Activated naive CD4-positive, alpha-beta T cell treated with anti-CD3 and anti-CD28 coated beads, Interleukin-2, amount 50 U/mL, for 72 hours (primary cell): ENCODE measurements at regions not wholly inside any gene's neighbourhood (a gene's known extent, or its start where the extent isn't known, plus 50 kb on each side); places are given as distances from the start of the nearest gene placed in this dataset.
"Not testable (repeated sequence)": the region's sequence is repeated elsewhere in the genome, so short reads cannot be mapped to it uniquely, and the experiment has no call there.

Source experiments
- ATAC-seq, 2 donors: fragments of 150-1000 bp; cut with Tn5 transposase; 2 replicates each; pipeline ENCODE4 v1.10.0; 2021; ENCODE audit warnings: mild to moderate bottlenecking in 2 of 2, moderate library complexity in 2 of 2
- DNase-seq, 2 donors: peaks; one replicate each; pipeline ENCODE4 v3.0.0; 2021 to 2022; ENCODE audit warnings: low spot score in 2 of 2
- H3K27ac Mint-ChIP-seq, 2 donors: one replicate each; pipeline ENCODE4 v1.8.0; 2022; ENCODE audit warnings: mild to moderate bottlenecking in 2 of 2, mixed read lengths in 2 of 2
- H3K36me3 Mint-ChIP-seq, 2 donors: one replicate each; pipeline ENCODE4 v1.8.0; 2022; ENCODE audit warnings: mixed read lengths in 2 of 2
- H3K9me3 Mint-ChIP-seq, 2 donors: one replicate each; pipeline ENCODE4 v1.8.0; 2022; ENCODE audit warnings: mixed read lengths in 2 of 2

DNA sequence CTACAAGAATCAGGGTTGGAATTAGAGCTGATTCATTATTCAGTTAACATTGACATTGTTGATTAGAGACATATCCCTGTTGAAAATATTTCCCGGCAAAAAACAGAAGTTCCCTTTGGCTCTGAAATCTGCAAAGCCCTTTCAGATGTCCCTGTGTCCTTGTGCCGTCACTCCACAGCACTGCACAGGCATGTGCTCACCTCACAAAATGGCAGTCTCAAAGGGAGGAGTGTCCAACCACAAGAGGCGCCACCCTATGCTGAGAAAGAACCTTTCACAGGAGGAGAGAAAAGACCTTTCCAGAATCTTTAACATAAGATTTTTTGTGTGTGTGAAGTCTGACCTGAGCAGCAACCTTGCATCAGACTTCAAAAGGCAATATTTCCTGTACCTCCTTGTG, 112.8 kb upstream of the PRSS3 start:
- DNase-seq: no peak
- Mint-ChIP-seq H3K27ac (no peak overlapping the region), H3K9me3 (no peaks in the 10 kb centered on the region), H3K36me3 (no peaks in the 10 kb centered on the region)
- no peak for ATAC-seq

DNA sequence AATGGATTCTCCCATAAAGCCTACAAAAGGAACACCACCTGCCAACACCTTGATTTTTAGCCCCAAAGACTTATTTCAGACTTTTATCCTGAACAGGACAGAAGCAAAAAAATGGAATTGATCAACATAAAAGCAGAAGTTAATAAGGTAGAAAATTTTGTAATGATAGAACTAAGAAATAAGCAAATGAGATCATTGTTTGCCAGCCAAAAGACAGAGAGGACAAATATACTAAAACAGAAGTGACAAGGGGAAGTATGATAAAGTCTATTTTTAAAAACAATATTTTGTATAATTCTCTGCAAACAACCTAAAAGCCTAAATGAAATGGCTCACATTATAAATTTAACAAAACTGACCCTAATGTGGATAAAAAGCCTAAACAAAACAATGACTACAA, 110.5 kb upstream of the PRSS3 start:
- no peak overlapping the region for H3K27ac Mint-ChIP-seq
- H3K36me3 Mint-ChIP-seq: no peaks in the 10 kb centered on the region
- no peaks in the 10 kb centered on the region for H3K9me3 Mint-ChIP-seq
- ATAC-seq (no peak), DNase-seq (no peak)

DNA sequence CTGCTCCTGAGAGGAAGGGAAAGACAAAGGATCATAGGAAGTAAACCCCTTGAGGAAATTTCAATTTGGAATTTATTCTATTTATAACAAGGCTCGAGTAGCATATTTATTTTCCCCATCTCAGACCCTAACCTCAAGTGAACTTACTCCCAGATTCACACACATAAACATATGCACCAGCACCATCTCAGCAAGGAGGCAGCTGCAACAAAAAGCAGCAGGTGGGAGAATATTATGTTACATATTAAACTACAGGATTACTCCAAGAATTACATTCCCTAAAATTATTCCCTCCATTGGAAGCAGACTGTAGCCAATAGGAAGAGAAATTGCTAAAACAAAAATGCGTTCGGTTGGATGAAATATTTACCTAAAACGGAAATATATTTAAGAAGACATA, 108.4 kb upstream of the PRSS3 start:
- H3K36me3 Mint-ChIP-seq: no peaks in the 10 kb centered on the region
- no peaks in the 10 kb centered on the region for H3K9me3 Mint-ChIP-seq
- DNase-seq (no peak), ATAC-seq (no peak)
- H3K27ac Mint-ChIP-seq: no peak overlapping the region

DNA sequence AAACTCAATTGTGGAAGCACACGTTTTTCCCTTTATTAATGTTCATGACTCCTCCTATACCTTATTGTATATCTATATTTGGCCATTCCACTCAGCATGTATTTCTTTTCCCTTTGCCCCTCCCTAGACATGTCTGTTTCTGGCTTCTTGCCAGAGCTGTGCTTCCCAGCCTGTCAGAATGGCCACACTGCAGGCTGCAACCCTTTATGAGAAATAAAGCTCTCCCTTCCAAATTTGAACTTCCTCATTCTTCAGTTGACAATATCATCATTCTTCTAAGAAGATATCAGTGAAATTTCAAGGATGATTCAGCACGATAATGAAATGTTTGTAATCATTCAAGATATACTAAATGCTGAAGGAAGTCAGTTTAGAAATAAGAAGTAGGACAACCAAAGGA, 107.6 kb upstream of the PRSS3 start:
- DNase-seq (no peak), ATAC-seq (no peak)
- H3K36me3 Mint-ChIP-seq: no peaks in the 10 kb centered on the region
- no peaks in the 10 kb centered on the region for H3K9me3 Mint-ChIP-seq
- no peak overlapping the region for H3K27ac Mint-ChIP-seq

DNA sequence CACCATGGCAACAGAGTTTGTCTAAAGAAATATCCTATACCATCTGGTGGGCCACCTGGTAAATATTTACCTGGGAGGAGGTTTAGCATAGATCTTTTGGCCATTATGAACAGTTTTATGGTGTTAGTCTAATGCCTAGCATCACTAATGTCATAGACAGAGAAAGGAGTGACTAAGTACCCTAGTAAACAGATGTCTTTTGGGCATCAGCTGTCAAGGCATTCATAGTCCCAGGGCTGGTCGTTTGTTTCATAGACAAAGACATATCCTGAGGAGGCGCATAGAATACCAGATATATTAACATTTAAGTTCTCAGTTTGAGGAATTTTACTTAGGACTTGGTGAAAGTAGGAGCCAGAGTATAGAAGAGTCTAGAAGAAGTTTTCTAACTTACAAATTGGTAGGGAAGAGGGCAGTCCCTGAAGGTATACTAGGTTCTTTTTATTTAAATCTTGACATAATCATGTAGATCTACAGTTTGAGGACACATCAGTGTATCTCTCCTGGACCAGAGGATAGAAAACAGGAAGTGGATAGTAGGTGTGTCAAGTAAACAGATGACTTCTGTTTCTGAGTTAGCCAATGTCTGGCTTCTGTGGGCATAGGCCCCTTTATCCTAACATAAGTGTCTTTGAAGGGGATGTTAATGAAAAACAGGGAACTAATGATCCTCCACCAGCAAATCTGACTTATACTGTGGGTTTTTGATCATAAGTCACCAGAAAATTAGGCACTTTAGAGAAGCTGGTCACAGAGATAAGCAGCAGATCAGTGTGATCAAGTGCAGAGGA, 105.0 kb upstream of the PRSS3 start:
- Mint-ChIP-seq H3K27ac (no peak overlapping the region), H3K36me3 (no peaks in the 10 kb centered on the region), H3K9me3 (no peaks in the 10 kb centered on the region)
- DNase-seq: no peak
- no peak for ATAC-seq

DNA sequence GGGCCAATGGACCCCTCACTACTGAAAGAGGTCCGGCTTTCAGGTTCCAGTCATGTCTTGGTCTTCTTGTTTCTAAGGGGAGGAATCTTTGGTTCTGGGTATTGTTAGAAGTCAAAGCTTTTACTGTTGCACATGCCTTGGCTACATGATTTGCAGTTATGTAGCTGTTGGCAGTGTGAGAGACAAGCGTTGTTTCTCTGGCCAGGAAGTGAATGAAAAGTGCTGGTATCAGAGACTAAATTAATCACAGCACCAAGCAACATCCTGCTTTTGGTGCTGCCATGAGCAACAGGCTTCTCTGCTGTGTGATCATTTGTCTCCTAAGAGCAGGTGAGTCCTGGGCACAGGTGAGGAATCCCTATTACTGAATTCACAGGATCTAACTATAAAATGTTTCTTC, 100.1 kb upstream of the PRSS3 start:
- H3K36me3 Mint-ChIP-seq: no peaks in the 10 kb centered on the region
- no peak for ATAC-seq
- H3K9me3 Mint-ChIP-seq: no peaks in the 10 kb centered on the region
- no peak overlapping the region for H3K27ac Mint-ChIP-seq
- no peak for DNase-seq

DNA sequence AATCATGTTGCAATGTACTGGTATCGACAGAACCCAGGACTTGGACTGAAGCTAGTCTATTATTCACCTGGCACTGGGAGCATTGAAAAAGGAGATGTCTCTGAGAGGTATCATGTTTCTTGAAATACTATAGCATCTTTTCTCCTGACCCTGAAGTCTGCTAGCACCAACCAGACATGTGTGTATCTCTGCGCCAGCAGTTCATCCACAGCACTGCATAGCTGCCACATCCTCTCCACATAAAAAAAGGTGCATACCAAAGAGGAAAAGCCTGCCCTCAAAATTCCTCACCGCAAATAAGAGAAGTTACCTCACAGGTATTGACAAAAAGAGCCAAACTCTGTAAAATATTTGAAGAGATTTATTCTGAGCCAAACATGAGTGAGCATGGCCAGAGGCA, 99.5 kb upstream of the PRSS3 start:
- H3K36me3 Mint-ChIP-seq: no peaks in the 10 kb centered on the region
- H3K9me3 Mint-ChIP-seq: no peaks in the 10 kb centered on the region
- ATAC-seq (no peak), DNase-seq (no peak)
- H3K27ac Mint-ChIP-seq: no peak overlapping the region

DNA sequence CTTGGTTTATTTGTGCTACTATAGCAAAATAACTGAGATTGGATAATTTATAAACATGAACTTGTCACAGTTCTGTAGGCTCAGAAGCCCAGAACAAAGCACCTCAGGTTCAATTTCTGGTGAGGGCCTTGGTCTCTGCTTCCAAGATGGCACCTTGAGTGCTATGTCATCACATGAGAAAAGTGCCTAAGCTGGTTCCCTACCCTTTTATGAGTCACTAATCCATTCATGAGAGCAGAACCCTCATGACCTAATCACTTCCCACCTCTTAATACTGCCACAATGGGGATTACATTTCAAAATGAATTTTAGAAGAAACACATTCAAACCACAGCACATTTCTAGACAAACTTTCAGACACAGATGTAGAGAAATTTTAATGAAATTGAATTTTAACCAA, 98.2 kb upstream of the PRSS3 start:
- ATAC-seq (no peak), DNase-seq (no peak)
- no peaks in the 10 kb centered on the region for H3K9me3 Mint-ChIP-seq
- H3K36me3 Mint-ChIP-seq: no peaks in the 10 kb centered on the region
- no peak overlapping the region for H3K27ac Mint-ChIP-seq

DNA sequence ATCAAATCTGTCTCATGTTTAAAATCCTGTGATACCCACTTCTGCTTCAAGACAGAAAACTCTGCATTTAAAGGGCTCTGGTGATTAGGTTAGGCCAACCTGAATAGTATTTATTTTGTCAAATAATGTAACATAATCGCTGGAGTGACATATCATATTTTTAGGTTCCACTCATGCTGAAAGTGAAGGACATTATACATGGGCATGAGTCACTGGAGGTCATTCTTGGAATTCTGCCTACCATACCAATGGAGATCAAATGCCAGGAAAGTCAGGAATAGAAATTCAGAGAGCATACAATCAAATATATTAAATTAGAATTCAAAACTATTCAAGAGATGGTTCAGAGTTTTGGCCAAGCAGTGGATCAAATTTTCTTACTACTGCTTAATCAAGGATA, 97.1 kb upstream of the PRSS3 start:
- Mint-ChIP-seq H3K36me3 (no peaks in the 10 kb centered on the region), H3K9me3 (no peaks in the 10 kb centered on the region), H3K27ac (no peak overlapping the region)
- ATAC-seq: no peak
- no peak for DNase-seq

DNA sequence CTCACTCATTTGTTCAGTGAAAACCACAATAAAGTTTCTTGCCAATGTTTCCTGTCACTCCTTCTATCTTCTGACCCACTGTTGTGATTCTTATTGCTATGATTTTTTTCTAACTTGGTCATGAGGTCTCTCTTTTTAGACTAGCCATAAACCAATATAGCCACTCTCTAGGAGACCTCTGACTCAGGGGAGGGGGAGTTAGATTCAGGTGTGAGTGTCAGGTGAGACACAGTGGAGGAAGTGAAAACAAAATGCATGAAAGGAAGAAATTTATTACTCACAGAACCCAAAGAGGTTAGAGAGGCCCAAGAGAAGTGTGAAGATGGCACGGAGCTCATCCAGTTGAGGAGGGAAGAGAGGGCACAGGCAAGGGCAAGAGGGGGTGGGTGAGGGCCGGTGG, 94.4 kb upstream of the PRSS3 start:
- H3K9me3 Mint-ChIP-seq, DNase-seq, H3K36me3 Mint-ChIP-seq, H3K27ac Mint-ChIP-seq: not testable (repeated sequence)
- peak in 1 of 2 donors; percentile 53 for ATAC-seq

DNA sequence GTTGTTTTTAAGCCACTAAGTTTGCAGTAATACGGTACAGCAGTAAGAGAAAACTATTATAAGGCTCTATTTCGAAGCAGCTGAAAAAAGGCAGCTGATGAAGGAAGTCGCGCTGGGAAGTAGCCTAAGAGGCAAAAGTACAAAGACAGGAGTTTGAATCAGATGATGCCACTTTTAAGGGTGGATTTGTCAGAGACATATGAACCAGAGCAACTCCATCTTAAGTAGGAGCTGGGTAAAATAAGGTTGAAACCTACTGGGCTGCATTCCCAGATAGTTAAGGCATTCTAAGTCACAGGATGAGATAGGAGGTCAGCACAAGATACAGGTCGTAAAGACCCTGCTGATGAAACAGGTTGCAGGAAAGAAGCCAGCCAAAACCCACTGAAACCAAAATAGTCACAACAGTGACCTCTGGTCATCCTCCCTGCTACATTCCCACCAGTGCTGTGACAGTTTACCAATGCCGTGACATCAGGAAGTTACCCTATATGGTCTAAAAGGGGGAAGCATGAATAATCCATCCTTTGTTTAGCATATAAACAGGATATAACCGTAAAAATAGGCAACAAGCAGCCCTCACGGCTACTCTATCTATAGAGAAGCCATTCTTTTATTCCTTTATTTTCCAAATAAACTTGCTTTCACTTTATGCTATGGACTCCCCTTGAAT, 91.8 kb upstream of the PRSS3 start:
- H3K36me3 Mint-ChIP-seq: peaks cover 0 to 6% of the 10 kb centered on the region in 2 donors
- H3K9me3 Mint-ChIP-seq: no peaks in the 10 kb centered on the region
- ATAC-seq (no peak), DNase-seq (no peak)
- H3K27ac Mint-ChIP-seq: no peak overlapping the region

DNA sequence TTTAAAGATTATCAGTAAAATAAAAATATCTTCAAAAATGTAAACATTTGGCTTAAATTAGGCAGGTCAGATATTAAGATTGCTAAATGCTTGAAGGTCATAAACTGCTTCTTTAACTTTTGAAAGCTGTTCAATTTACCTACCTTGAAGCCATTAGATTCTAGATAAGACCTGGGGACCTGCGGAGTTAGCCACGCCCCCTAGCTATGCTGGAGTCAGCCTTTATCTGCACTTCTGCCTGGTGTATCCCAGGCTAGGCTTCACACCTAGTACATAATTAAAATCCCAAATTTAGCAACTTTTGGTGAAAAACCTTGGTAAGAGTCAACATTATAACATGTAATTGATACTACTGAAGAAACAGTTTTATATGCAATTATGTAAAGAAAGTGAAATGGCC, 89.9 kb upstream of the PRSS3 start:
- H3K36me3 Mint-ChIP-seq, H3K27ac Mint-ChIP-seq, ATAC-seq, H3K9me3 Mint-ChIP-seq, DNase-seq: not testable (repeated sequence)

DNA sequence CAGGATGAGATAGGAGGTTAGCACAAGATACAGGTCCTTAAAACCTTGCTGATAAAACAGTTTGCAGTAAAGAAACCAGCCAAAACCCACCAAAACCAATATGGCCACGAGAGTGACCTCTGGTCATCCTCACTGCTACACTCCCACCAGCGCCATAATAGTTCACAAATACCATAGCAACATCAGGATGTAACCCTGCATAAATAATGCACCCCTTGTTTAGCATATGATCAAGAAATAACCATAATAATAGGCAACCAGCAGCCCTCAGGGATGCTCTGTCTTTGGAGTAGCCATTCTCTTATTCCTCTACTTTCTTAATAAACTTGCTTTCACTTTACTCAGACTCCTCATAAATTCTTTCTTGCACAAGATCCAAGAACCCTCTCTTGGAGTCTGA, 86.9 kb upstream of the PRSS3 start:
- H3K36me3 Mint-ChIP-seq: peaks cover 0 to 6% of the 10 kb centered on the region in 2 donors
- no peaks in the 10 kb centered on the region for H3K9me3 Mint-ChIP-seq
- H3K27ac Mint-ChIP-seq: no peak overlapping the region
- no peak for DNase-seq
- no peak for ATAC-seq

DNA sequence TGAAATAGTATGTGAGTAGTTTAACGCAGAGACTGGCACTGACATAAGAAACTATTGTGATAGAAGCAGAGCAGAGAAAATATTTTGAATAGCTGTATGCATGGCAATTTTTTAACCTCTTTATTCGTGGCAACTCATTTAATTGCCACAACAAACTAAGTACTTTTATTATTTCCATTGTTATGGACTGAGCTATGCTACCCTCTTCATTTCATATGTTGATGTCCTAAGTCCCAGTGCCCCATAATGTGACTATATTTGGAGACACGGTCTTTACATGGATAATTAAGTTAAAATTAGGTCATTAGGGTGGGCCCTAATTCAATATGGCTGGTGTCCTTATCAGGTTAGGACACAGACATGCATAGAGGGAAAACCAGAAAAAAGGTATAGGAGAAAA, 86.1 kb upstream of the PRSS3 start:
- peaks cover 0 to 6% of the 10 kb centered on the region in 2 donors for H3K36me3 Mint-ChIP-seq
- no peaks in the 10 kb centered on the region for H3K9me3 Mint-ChIP-seq
- no peak for ATAC-seq
- DNase-seq: no peak
- no peak overlapping the region for H3K27ac Mint-ChIP-seq

DNA sequence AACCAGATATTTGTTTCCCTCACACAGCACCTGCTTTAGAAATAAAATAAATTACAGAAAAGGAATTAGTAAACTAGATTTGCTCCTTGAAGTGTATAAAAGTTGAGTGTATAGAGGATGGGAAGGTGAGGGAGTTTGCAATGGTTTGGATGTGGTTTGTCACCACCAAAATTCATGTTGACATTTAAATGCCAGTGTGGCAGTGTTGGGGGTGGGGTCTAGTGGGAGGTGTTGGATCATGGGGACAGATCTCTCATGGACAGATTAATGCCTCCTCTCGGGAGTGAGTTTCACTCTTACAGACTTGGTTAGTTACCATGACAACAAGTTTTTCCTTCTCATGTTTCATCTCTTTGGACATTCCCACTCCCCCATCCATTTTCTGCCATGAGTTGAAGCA, 83.9 kb upstream of the PRSS3 start:
- ATAC-seq, H3K9me3 Mint-ChIP-seq, H3K27ac Mint-ChIP-seq, DNase-seq, H3K36me3 Mint-ChIP-seq: not testable (repeated sequence)

DNA sequence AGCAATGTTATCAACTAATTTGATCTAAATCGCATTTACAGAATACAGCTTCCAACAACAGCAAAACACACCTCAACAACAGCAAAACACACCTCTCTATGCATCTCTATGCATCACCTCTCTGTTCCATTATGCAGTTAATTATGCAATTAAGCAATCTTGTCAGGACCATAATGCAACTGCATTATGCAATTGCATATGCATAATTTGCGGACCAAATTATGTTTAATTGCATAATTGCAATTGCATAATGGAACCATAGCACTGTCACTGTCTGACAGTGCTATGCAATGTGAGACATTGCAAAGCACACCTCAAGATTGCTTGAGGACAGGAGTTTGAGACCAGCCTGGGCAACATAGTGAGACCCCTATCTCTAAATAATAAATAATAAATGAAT, 80.4 kb upstream of the PRSS3 start:
- H3K9me3 Mint-ChIP-seq: no peaks in the 10 kb centered on the region
- H3K36me3 Mint-ChIP-seq: no peaks in the 10 kb centered on the region
- DNase-seq: no peak
- H3K27ac Mint-ChIP-seq: no peak overlapping the region
- peak in 1 of 2 donors; percentile 42 for ATAC-seq

DNA sequence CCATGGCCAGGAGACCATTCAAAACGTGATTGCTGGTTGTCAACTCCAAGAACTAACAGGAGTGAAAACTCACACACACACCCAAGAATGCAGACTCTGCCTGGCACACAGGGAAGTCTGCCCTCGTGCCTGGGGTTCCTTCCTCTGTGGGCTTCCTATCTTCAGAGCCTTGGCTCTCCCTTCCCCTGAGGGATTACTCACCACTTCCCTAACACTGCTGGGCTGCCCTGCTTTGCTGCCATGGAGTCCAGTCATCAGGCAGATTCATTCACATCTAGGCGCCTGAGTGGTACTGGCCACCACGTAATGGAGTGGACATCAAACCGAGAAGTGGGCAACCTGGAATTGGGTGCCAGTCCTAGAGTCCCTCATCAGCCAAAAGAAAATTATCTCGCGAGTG, 76.4 kb upstream of the PRSS3 start:
- ATAC-seq: no peak
- Mint-ChIP-seq H3K9me3 (no peaks in the 10 kb centered on the region), H3K27ac (no peak overlapping the region), H3K36me3 (no peaks in the 10 kb centered on the region)
- no peak for DNase-seq
